Activated CD8-positive, alpha-beta memory T cell treated with anti-CD3 and anti-CD28 coated beads for 1 hour (primary cell): ENCODE measurements at regions not wholly inside any gene's neighbourhood (a gene's known extent, or its start where the extent isn't known, plus 50 kb on each side); places are given as distances from the start of the nearest gene placed in this dataset.

Source experiments
- DNase-seq, 2 donors: peaks; one replicate each; pipeline ENCODE4 v3.0.0-alpha.2; 2020; ENCODE audit warnings: low read depth in 1 of 2; ENCODE audit errors: extremely low read depth in 1 of 2

- no peak for DNase-seq
These were observed 378.2 kb upstream of the AZI2 start for GRCh38 chr3:28726840-28727239.

GRCh38 chr3:28727307-28727706 lies 378.7 kb upstream of the AZI2 start:
- DNase-seq = no peak

- no peak for DNase-seq
These were observed 389.8 kb upstream of the AZI2 start for GRCh38 chr3:28738425-28738824.

GRCh38 chr3:28739647-28740046 lies 391.0 kb upstream of the AZI2 start:
- DNase-seq = no peak

GRCh38 chr3:28743271-28743670 lies 394.6 kb upstream of the AZI2 start:
- no peak for DNase-seq

GRCh38 chr3:28743831-28744230 lies 395.2 kb upstream of the AZI2 start:
- no peak for DNase-seq

GRCh38 chr3:28745436-28745835 lies 396.8 kb upstream of the AZI2 start:
- DNase-seq = no peak

GRCh38 chr3:28745916-28746617 lies 397.4 kb upstream of the AZI2 start:
- no peak for DNase-seq

GRCh38 chr3:28746990-28747389 lies 398.4 kb upstream of the AZI2 start:
- DNase-seq = no peak

- DNase-seq = no peak
These were observed 403.2 kb upstream of the AZI2 start for GRCh38 chr3:28751864-28752263.

GRCh38 chr3:28752290-28752689 lies 403.7 kb upstream of the AZI2 start:
- DNase-seq = no peak

GRCh38 chr3:28756056-28756455 lies 407.4 kb upstream of the AZI2 start:
- no peak for DNase-seq

GRCh38 chr3:28758115-28758514 lies 409.5 kb upstream of the AZI2 start:
- DNase-seq = no peak

GRCh38 chr3:28761375-28761774 lies 412.8 kb upstream of the AZI2 start:
- no peak for DNase-seq

GRCh38 chr3:28765194-28765593 lies 416.6 kb upstream of the AZI2 start:
- DNase-seq = no peak

- no peak for DNase-seq
These were observed 419.8 kb upstream of the AZI2 start for GRCh38 chr3:28768439-28768838.

GRCh38 chr3:28777806-28778475 lies 429.3 kb upstream of the AZI2 start:
- no peak for DNase-seq

GRCh38 chr3:28780480-28780879 lies 431.9 kb upstream of the AZI2 start:
- DNase-seq = no peak

- DNase-seq = no peak
These were observed 432.4 kb upstream of the AZI2 start for GRCh38 chr3:28781053-28781452.

GRCh38 chr3:28786446-28786845 lies 437.8 kb upstream of the AZI2 start:
- no peak for DNase-seq

GRCh38 chr3:28788571-28788970 lies 439.9 kb upstream of the AZI2 start:
- DNase-seq = no peak

GRCh38 chr3:28791713-28792255 lies 443.2 kb upstream of the AZI2 start:
- DNase-seq = no peak
